ENCODE measurements at regions not wholly inside any gene's neighbourhood (a gene's known extent, or its start where the extent isn't known, plus 50 kb on each side); places are given as distances from the start of the nearest gene placed in this dataset.

GRCh38 chr2:14350856-14351255 lies 281.7 kb upstream of the LRATD1 start:
- in situ Hi-C loops (cut with HindIII; ENCODE audit: low sequenced_read_pairs): no loop called here

- in situ Hi-C loops (cut with HindIII; ENCODE audit: low sequenced_read_pairs): no loop called here
These were observed 280.4 kb upstream of the LRATD1 start for GRCh38 chr2:14352067-14352466.

GRCh38 chr2:14354231-14354630 lies 278.3 kb upstream of the LRATD1 start:
- in situ Hi-C loops (cut with HindIII; ENCODE audit: low sequenced_read_pairs): no loop called here

- in situ Hi-C loops (cut with HindIII; ENCODE audit: low sequenced_read_pairs): no loop called here
These were observed 277.4 kb upstream of the LRATD1 start for GRCh38 chr2:14355102-14355501.

- in situ Hi-C loops (cut with HindIII; ENCODE audit: low sequenced_read_pairs): no loop called here
These were observed 274.2 kb upstream of the LRATD1 start for GRCh38 chr2:14358339-14358738.

GRCh38 chr2:14358774-14359173 lies 273.7 kb upstream of the LRATD1 start:
- in situ Hi-C loops (cut with HindIII; ENCODE audit: low sequenced_read_pairs): no loop called here

GRCh38 chr2:14363137-14363536 lies 269.4 kb upstream of the LRATD1 start:
- in situ Hi-C loops (cut with HindIII; ENCODE audit: low sequenced_read_pairs): no loop called here

GRCh38 chr2:14363976-14364375 lies 268.5 kb upstream of the LRATD1 start:
- in situ Hi-C loops (cut with HindIII; ENCODE audit: low sequenced_read_pairs): no loop called here

GRCh38 chr2:14364471-14364870 lies 268.0 kb upstream of the LRATD1 start:
- in situ Hi-C loops (cut with HindIII; ENCODE audit: low sequenced_read_pairs): no loop called here

GRCh38 chr2:14385043-14385442 lies 247.5 kb upstream of the LRATD1 start:
- in situ Hi-C loops (cut with HindIII; ENCODE audit: low sequenced_read_pairs): no loop called here

- in situ Hi-C loops (cut with HindIII; ENCODE audit: low sequenced_read_pairs): no loop called here
These were observed 245.2 kb upstream of the LRATD1 start for GRCh38 chr2:14387332-14387731.

- in situ Hi-C loops (cut with HindIII; ENCODE audit: low sequenced_read_pairs): no loop called here
These were observed 243.8 kb upstream of the LRATD1 start for GRCh38 chr2:14388724-14389123.

- in situ Hi-C loops (cut with HindIII; ENCODE audit: low sequenced_read_pairs): no loop called here
These were observed 235.9 kb upstream of the LRATD1 start for GRCh38 chr2:14396533-14397083.

- in situ Hi-C loops (cut with HindIII; ENCODE audit: low sequenced_read_pairs): no loop called here
These were observed 233.9 kb upstream of the LRATD1 start for GRCh38 chr2:14398641-14399040.

- in situ Hi-C loops (cut with HindIII; ENCODE audit: low sequenced_read_pairs): no loop called here
These were observed 230.6 kb upstream of the LRATD1 start for GRCh38 chr2:14401873-14402272.

GRCh38 chr2:14408695-14409094 lies 223.8 kb upstream of the LRATD1 start:
- in situ Hi-C loops (cut with HindIII; ENCODE audit: low sequenced_read_pairs): no loop called here

- in situ Hi-C loops (cut with HindIII; ENCODE audit: low sequenced_read_pairs): no loop called here
These were observed 215.0 kb upstream of the LRATD1 start for GRCh38 chr2:14417551-14417950.

- in situ Hi-C loops (cut with HindIII; ENCODE audit: low sequenced_read_pairs): no loop called here
These were observed 214.4 kb upstream of the LRATD1 start for GRCh38 chr2:14418115-14418514.

GRCh38 chr2:14420851-14421250 lies 211.7 kb upstream of the LRATD1 start:
- in situ Hi-C loops (cut with HindIII; ENCODE audit: low sequenced_read_pairs): no loop called here

GRCh38 chr2:14422426-14422825 lies 210.1 kb upstream of the LRATD1 start:
- in situ Hi-C loops (cut with HindIII; ENCODE audit: low sequenced_read_pairs): no loop called here

- in situ Hi-C loops (cut with HindIII; ENCODE audit: low sequenced_read_pairs): no loop called here
These were observed 209.2 kb upstream of the LRATD1 start for GRCh38 chr2:14423145-14423906.

- in situ Hi-C loops (cut with HindIII; ENCODE audit: low sequenced_read_pairs): no loop called here
These were observed 207.8 kb upstream of the LRATD1 start for GRCh38 chr2:14424478-14425390.
